ENCODE measurements at regions not wholly inside any gene's neighbourhood (a gene's known extent, or its start where the extent isn't known, plus 50 kb on each side); places are given as distances from the start of the nearest gene placed in this dataset.
A peak's percentile ranks its signal among the peaks of the same experiment; 100 is the strongest.

DNA sequence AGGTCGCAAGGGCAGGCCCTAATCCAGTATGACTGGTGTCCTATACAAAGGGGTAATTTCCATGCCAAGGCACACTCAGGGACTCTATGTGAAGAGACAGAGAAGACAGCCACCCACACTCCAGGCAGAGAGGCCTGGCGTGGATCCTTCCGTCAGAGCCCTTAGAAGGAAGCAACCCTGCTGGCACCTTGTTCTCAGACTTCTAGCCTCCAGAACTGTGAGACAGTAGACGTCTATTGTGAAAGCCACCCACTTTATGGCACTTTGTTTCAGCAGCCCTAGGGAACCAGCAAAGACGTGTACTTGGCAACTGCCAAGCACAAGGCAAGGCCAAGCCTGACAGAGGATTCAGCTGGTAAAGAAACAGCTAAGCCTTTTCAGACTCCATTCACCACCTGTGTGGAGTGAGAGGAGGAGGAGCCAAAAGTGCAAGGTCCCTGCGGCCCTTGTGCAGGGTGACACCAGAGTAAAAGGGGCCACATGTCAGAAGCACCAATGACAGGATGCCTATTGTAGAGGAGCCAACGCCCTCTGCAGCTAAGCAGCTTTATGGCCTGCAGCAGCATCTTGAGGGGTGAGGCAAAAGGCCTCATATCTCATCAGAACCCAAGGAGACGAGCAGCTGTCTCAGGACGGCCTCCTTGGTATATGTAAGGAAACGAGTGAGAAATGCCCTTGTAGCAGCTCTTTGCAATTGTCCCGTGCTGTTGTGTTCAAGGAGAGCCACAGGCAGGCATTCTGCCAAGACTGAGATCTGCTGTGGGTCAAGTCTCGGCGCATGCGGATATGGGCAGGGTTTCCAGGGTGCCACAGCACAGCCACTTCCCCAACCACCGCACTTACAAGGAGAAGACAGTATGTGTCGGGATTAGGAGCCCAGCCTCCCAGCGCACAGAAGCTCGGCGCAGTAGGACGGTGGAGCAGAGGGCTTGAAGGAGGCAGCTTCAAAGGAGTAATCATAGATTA is 121.5 kb upstream of the LIPC start:
- Histone ChIP-seq H3K27ac (ENCODE audit: low read depth in 1 of 3, low read length in 2 of 3) (no peak overlapping the region), H3K27me3 (ENCODE audit: control insufficient read depth in 3 of 3, insufficient read depth in 3 of 3, low read length in 3 of 3) (no peaks in the 10 kb centered on the region), H3K9me3 (ENCODE audit: control insufficient read depth in 2 of 2, insufficient read depth in 1 of 2, low read depth in 1 of 2, low read length in 1 of 2) (no peaks in the 10 kb centered on the region), H3K36me3 (ENCODE audit: control insufficient read depth in 3 of 3, insufficient read depth in 2 of 3, low read depth in 1 of 3, low read length in 3 of 3) (no peaks in the 10 kb centered on the region), H3K4me3 (ENCODE audit: low read depth in 1 of 3, low read length in 3 of 3) (no peak overlapping the region), H3K4me1 (ENCODE audit: control insufficient read depth in 3 of 3, insufficient read depth in 2 of 3, low read depth in 1 of 3, low read length in 2 of 3) (no peaks in the 10 kb centered on the region)
- DNase-seq, result peak in 1 of 2 donors; percentile 9
- 79 to 87% (median 86%) methylated on average over 20 of the region's 20 CpGs for WGBS, 3 donors
- no peak for FAIRE-seq

DNA sequence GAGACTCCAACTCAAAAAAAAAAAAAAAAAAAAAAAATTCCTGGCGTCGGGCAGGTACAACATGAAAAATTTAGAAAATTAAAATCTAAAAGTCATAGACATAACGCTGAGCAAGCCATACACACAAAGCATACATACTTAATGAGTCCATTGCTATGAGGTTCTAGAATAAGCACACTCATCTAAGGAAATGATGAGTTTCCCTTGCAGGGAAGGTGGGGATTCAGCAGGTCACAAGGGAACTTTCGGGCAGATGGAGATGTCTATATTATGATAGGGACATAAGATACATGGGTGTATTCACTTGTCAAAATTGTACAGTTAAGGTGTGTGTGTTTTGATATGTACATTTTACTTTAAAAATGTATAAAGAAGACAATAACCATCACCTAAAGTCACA is 120.2 kb upstream of the LIPC start:
- H3K9me3 ChIP-seq (ENCODE audit: control insufficient read depth in 2 of 2, insufficient read depth in 1 of 2, low read depth in 1 of 2, low read length in 1 of 2), result no peaks in the 10 kb centered on the region
- H3K27me3 ChIP-seq (ENCODE audit: control insufficient read depth in 3 of 3, insufficient read depth in 3 of 3, low read length in 3 of 3), result no peaks in the 10 kb centered on the region
- FAIRE-seq (no peak), DNase-seq (no peak)
- no peak overlapping the region for H3K4me3 ChIP-seq (ENCODE audit: low read depth in 1 of 3, low read length in 3 of 3)
- no peaks in the 10 kb centered on the region for H3K4me1 ChIP-seq (ENCODE audit: control insufficient read depth in 3 of 3, insufficient read depth in 2 of 3, low read depth in 1 of 3, low read length in 2 of 3)
- H3K27ac ChIP-seq (ENCODE audit: low read depth in 1 of 3, low read length in 2 of 3), result no peak overlapping the region
- 95 to 98% (median 95%) methylated on average over 4 of the region's 4 CpGs for WGBS, 3 donors
- H3K36me3 ChIP-seq (ENCODE audit: control insufficient read depth in 3 of 3, insufficient read depth in 2 of 3, low read depth in 1 of 3, low read length in 3 of 3), result no peaks in the 10 kb centered on the region

DNA sequence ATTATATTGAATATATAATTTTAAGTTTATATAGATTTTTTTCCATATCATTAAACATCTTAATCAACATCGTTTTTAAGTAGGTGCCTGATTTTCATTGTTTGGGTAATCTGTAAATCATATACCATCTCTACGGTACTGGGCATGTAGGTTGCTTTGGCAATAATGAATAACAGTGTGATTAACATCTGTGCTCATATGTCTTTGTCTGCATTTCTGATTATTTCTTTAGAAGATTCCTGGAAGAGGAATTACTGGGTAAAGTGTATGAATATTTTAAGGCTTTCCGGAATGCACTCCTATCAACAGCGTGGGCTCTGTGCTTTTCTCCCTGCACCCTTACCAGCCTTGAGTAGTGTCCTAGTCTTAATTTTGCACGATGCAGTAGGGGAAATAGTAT is 119.8 kb upstream of the LIPC start:
- no peak overlapping the region for H3K4me3 ChIP-seq (ENCODE audit: low read depth in 1 of 3, low read length in 3 of 3)
- no peaks in the 10 kb centered on the region for H3K9me3 ChIP-seq (ENCODE audit: control insufficient read depth in 2 of 2, insufficient read depth in 1 of 2, low read depth in 1 of 2, low read length in 1 of 2)
- H3K27me3 ChIP-seq (ENCODE audit: control insufficient read depth in 3 of 3, insufficient read depth in 3 of 3, low read length in 3 of 3), result no peaks in the 10 kb centered on the region
- no peak for DNase-seq
- 80 to 85% (median 82%) methylated on average over 5 of the region's 5 CpGs for WGBS, 3 donors
- no peaks in the 10 kb centered on the region for H3K4me1 ChIP-seq (ENCODE audit: control insufficient read depth in 3 of 3, insufficient read depth in 2 of 3, low read depth in 1 of 3, low read length in 2 of 3)
- no peak for FAIRE-seq
- H3K27ac ChIP-seq (ENCODE audit: low read depth in 1 of 3, low read length in 2 of 3), result no peak overlapping the region
- no peaks in the 10 kb centered on the region for H3K36me3 ChIP-seq (ENCODE audit: control insufficient read depth in 3 of 3, insufficient read depth in 2 of 3, low read depth in 1 of 3, low read length in 3 of 3)

DNA sequence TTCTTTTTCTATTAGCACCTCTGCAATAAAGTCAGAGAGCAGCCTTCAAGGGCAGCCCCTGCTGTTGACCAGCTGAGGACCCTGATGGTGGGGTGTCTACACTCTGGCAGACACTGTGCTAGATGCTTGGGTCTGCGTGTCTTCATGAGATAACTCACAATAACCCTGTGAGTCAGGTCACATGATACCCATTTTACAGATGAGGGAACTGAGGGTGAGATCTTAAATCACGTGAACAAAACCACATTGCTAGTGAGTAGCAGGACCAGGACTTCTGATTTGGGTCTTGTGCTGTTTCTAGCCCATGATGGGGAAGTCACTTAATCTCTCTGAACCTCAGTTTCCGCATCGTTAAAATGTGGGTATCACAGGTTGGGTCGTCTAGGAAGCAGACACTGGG is 118.5 kb upstream of the LIPC start:
- 84 to 87% (median 86%) methylated on average over 5 of the region's 5 CpGs for WGBS, 3 donors
- no peaks in the 10 kb centered on the region for H3K36me3 ChIP-seq (ENCODE audit: control insufficient read depth in 3 of 3, insufficient read depth in 2 of 3, low read depth in 1 of 3, low read length in 3 of 3)
- FAIRE-seq (no peak), DNase-seq (no peak)
- H3K4me1 ChIP-seq (ENCODE audit: control insufficient read depth in 3 of 3, insufficient read depth in 2 of 3, low read depth in 1 of 3, low read length in 2 of 3), result no peaks in the 10 kb centered on the region
- no peaks in the 10 kb centered on the region for H3K9me3 ChIP-seq (ENCODE audit: control insufficient read depth in 2 of 2, insufficient read depth in 1 of 2, low read depth in 1 of 2, low read length in 1 of 2)
- H3K27me3 ChIP-seq (ENCODE audit: control insufficient read depth in 3 of 3, insufficient read depth in 3 of 3, low read length in 3 of 3), result no peaks in the 10 kb centered on the region
- no peak overlapping the region for H3K27ac ChIP-seq (ENCODE audit: low read depth in 1 of 3, low read length in 2 of 3)
- no peak overlapping the region for H3K4me3 ChIP-seq (ENCODE audit: low read depth in 1 of 3, low read length in 3 of 3)

DNA sequence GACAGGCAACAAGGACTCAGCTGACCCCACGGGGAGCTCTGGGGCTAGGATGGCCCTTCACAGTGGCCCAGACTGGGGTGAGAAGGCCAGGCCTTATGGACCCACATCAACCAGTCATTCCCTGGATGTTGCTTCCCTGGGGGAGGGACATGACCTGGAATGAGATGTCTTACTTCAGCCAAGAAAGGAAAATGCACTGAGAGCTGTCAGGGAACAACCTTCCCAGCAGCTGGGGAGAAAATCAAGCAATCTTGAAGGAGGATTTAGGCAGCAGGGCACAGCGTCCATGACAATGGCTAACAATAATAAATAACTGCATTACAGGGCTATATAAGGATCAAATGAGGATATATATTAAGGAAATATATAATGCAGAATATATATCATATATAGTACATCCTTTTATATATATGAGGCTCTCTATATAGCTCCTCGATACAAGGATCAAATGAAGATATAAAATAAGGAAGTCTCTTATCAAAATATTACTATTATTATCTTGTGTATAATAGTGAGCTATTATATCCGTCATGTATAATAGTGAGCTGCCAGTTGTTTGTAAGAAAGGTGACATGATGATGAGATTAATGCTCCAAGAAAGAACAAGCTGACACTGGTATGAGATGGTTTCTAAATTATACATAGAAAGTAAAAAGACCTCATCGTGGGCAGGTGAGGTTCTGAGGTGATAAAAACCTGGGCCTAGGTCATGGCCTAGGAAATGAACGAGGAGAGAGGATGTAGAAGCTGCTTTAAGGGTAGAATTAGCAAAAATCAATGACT is 117.8 kb upstream of the LIPC start:
- Histone ChIP-seq H3K9me3 (ENCODE audit: control insufficient read depth in 2 of 2, insufficient read depth in 1 of 2, low read depth in 1 of 2, low read length in 1 of 2) (no peaks in the 10 kb centered on the region), H3K27ac (ENCODE audit: low read depth in 1 of 3, low read length in 2 of 3) (no peak overlapping the region), H3K4me3 (ENCODE audit: low read depth in 1 of 3, low read length in 3 of 3) (no peak overlapping the region), H3K36me3 (ENCODE audit: control insufficient read depth in 3 of 3, insufficient read depth in 2 of 3, low read depth in 1 of 3, low read length in 3 of 3) (no peaks in the 10 kb centered on the region), H3K27me3 (ENCODE audit: control insufficient read depth in 3 of 3, insufficient read depth in 3 of 3, low read length in 3 of 3) (no peaks in the 10 kb centered on the region), H3K4me1 (ENCODE audit: control insufficient read depth in 3 of 3, insufficient read depth in 2 of 3, low read depth in 1 of 3, low read length in 2 of 3) (no peaks in the 10 kb centered on the region)
- 61 to 73% (median 67%) methylated on average over 6 of the region's 6 CpGs for WGBS, 3 donors
- no peak for FAIRE-seq
- no peak for DNase-seq

DNA sequence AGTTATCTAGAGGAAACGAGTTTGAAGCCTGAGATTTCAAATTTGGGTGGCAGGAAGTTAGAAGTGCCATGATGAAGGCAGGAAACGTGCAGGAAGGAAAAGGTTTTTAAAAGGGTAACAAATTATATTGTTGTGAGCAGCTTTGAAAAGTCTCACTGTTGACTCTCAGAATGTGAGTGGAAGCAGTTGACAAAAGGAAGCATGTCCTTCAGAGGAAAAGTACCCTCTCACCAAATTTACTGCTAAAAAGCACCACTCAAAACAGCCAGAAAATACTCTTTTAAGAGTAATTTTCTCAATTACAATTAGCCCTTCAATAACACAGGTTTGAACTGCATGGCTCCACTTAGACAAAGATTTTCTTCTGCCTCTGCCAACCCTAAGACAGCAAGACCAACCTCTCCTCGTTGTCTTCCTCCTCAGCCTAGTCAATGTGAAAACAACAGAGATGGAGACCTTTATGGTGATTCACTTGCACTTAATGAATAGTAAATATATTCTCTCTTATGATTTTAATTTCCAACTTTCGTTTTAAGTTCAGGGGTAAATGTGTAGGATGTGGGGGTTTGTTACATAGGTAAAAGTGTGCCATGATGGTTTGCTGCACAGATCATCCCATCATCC is 117.1 kb upstream of the LIPC start:
- FAIRE-seq, result no peak
- no peaks in the 10 kb centered on the region for H3K4me1 ChIP-seq (ENCODE audit: control insufficient read depth in 3 of 3, insufficient read depth in 2 of 3, low read depth in 1 of 3, low read length in 2 of 3)
- H3K27me3 ChIP-seq (ENCODE audit: control insufficient read depth in 3 of 3, insufficient read depth in 3 of 3, low read length in 3 of 3), result no peaks in the 10 kb centered on the region
- DNase-seq, result no peak
- no peaks in the 10 kb centered on the region for H3K36me3 ChIP-seq (ENCODE audit: control insufficient read depth in 3 of 3, insufficient read depth in 2 of 3, low read depth in 1 of 3, low read length in 3 of 3)
- no peaks in the 10 kb centered on the region for H3K9me3 ChIP-seq (ENCODE audit: control insufficient read depth in 2 of 2, insufficient read depth in 1 of 2, low read depth in 1 of 2, low read length in 1 of 2)
- WGBS, 3 donors, result 42 to 78% (median 59%) methylated on average over 4 of the region's 4 CpGs
- no peak overlapping the region for H3K27ac ChIP-seq (ENCODE audit: low read depth in 1 of 3, low read length in 2 of 3)
- H3K4me3 ChIP-seq (ENCODE audit: low read depth in 1 of 3, low read length in 3 of 3), result no peak overlapping the region

DNA sequence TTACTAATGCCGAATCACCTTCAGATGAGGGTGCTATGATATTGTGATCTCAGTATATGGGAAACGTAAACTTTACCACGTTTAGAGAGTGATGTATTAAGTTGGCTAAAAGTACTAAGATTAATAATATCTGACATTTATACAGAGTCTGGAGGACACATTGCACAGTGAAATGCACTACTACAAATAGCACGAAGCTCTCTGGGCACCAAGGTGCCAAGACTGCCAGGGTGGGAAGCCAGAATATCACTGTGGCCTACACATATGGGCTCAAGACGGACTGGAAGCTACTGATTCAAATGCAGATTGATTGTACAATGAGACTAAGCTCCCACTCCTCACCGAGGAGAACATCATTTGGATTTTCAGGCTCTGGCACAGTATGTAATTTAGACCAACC is 113.3 kb upstream of the LIPC start:
- no peaks in the 10 kb centered on the region for H3K36me3 ChIP-seq (ENCODE audit: control insufficient read depth in 3 of 3, insufficient read depth in 2 of 3, low read depth in 1 of 3, low read length in 3 of 3)
- no peaks in the 10 kb centered on the region for H3K27me3 ChIP-seq (ENCODE audit: control insufficient read depth in 3 of 3, insufficient read depth in 3 of 3, low read length in 3 of 3)
- WGBS, 3 donors, result 86 to 93% (median 88%) methylated on average over 6 of the region's 6 CpGs
- no peaks in the 10 kb centered on the region for H3K4me1 ChIP-seq (ENCODE audit: control insufficient read depth in 3 of 3, insufficient read depth in 2 of 3, low read depth in 1 of 3, low read length in 2 of 3)
- DNase-seq, result no peak
- no peak for FAIRE-seq
- no peak overlapping the region for H3K27ac ChIP-seq (ENCODE audit: low read depth in 1 of 3, low read length in 2 of 3)
- no peak overlapping the region for H3K4me3 ChIP-seq (ENCODE audit: low read depth in 1 of 3, low read length in 3 of 3)
- no peaks in the 10 kb centered on the region for H3K9me3 ChIP-seq (ENCODE audit: control insufficient read depth in 2 of 2, insufficient read depth in 1 of 2, low read depth in 1 of 2, low read length in 1 of 2)

DNA sequence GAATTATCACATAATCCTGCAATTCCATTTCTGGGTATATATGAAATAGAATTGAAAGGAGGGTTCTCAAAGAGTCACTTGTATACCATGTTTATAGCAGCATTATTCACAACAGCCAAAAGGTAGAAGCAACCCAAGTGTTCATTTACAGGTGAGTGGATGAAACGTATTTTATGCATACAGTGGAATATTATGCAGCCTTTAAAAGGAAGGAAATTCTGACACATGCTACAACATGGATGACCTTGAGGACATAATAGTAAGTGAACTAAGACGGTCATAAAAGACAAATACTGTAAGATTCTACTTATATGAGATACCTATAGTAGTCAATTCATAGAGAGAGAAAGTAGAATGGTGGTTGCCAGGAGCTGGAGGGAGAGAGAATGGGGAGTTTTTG is 110.8 kb upstream of the LIPC start:
- DNase-seq, result no peak
- FAIRE-seq, result no peak

More for the DNA sequence above, 110.8 kb upstream of the LIPC start:
- Histone ChIP-seq H3K9me3 (ENCODE audit: control insufficient read depth in 2 of 2, insufficient read depth in 1 of 2, low read depth in 1 of 2, low read length in 1 of 2) (no peaks in the 10 kb centered on the region), H3K36me3 (ENCODE audit: control insufficient read depth in 3 of 3, insufficient read depth in 2 of 3, low read depth in 1 of 3, low read length in 3 of 3) (no peaks in the 10 kb centered on the region), H3K27ac (ENCODE audit: low read depth in 1 of 3, low read length in 2 of 3) (no peak overlapping the region), H3K4me1 (ENCODE audit: control insufficient read depth in 3 of 3, insufficient read depth in 2 of 3, low read depth in 1 of 3, low read length in 2 of 3) (no peaks in the 10 kb centered on the region), H3K27me3 (ENCODE audit: control insufficient read depth in 3 of 3, insufficient read depth in 3 of 3, low read length in 3 of 3) (no peaks in the 10 kb centered on the region), H3K4me3 (ENCODE audit: low read depth in 1 of 3, low read length in 3 of 3) (no peak overlapping the region)
- 80 to 92% (median 89%) methylated on average over 2 of the region's 2 CpGs for WGBS, 3 donors
